HG03108 (cell line): ENCODE measurements at regions not wholly inside any gene's neighbourhood (a gene's known extent, or its start where the extent isn't known, plus 50 kb on each side); places are given as distances from the start of the nearest gene placed in this dataset.
"Not testable (repeated sequence)": the region's sequence is repeated elsewhere in the genome, so short reads cannot be mapped to it uniquely, and the experiment has no call there.

Experiments used
- ATAC-seq: cut with Tn5 transposase; IDR thresholded peaks from one replicate; pipeline ENCODE4 v1.9.1; 2021; ENCODE audit warnings: moderate library complexity; ENCODE audit not compliant: unreplicated experiment

- no peak for ATAC-seq
These were observed 267.1 kb upstream of the ASIC2 start for GRCh38 chr17:33560165-33560564.

GRCh38 chr17:33560871-33561270 lies 267.8 kb upstream of the ASIC2 start:
- no peak for ATAC-seq

- no peak for ATAC-seq
These were observed 268.7 kb upstream of the ASIC2 start for GRCh38 chr17:33561569-33562334.

DNA sequence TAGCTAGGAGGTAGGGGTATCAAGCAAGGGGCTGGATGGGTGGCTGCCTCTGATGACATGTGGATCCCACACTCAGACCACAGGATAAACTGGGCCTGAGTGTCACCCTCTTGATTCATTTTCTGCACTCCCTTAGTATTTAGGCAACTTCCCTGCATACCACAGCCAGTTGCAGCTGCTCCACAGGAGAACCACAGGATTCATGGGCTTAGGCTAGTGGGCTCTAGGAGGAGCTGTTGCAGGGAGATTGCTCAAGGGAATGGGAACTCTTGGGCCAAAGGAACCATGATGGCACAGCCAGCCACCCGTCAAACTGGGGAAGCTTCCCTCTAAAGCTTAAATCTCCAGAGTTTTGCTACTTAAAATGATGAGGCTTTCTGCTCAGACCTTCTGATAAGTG lies 269.7 kb upstream of the ASIC2 start:
- ATAC-seq = no peak

GRCh38 chr17:33564146-33564545 lies 271.1 kb upstream of the ASIC2 start:
- ATAC-seq = no peak

DNA sequence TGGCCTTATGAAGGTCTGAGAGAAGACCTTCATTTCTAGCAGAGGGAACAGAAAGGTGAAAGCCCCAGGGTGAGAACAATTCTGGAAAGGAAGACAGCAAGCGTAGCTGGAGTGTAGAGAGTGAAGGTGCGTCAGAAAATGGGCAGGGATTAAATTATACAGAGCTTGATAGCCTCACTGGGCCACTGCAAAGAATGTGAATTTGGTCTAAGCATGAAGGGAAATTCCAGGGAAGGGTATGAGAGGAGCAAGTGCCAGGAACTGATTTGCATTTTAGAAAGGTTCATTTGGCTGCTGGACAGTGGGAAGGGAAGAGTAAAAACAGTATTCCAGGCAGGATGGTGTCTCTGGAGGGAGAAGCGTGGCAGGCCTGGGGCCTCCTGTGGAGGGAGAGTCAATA lies 274.1 kb upstream of the ASIC2 start:
- no peak for ATAC-seq

GRCh38 chr17:33572615-33573014 lies 279.5 kb upstream of the ASIC2 start:
- no peak for ATAC-seq

DNA sequence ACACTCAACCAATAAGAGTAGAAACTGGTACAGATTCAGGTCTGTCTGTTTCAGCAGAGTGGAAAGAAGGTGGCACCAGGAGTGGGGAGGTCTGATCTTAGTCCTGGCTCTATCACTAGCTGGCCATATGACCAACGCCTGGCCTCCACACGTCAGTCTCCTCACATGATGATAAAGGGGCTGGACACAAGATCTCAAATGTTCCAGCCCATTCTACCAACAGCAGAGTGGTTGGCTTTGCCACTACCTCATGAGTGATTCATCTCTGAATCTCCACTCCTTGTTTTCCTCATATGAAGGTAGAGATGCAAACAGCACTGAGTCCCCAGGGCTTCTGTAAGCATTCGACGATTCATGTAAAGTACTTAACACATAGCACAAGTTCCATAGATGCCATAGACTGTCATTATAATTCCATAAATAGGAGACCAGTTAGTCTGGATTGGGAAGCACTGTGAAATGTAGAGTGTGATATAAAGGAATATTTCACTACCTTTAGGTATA lies 281.9 kb upstream of the ASIC2 start:
- no peak for ATAC-seq

DNA sequence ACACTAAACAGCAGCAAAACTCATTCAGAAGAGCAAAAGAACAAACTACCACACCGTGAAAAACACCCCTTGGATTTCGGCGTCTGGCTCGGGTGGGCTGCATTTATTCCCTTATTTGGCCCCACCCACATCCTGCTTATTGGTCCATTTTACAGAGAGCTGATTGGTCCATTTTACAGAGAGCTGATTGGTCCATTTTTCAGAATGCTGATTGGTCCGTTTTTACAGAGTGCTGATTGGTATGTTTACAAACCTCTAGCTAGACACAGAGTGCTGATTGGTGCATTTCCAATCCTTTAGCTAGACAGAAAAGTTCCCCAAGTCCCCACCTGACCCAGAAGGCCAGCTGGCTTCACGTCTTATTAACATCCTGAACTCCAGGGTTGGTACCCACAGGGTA lies 286.6 kb upstream of the ASIC2 start:
- not testable (repeated sequence) for ATAC-seq

DNA sequence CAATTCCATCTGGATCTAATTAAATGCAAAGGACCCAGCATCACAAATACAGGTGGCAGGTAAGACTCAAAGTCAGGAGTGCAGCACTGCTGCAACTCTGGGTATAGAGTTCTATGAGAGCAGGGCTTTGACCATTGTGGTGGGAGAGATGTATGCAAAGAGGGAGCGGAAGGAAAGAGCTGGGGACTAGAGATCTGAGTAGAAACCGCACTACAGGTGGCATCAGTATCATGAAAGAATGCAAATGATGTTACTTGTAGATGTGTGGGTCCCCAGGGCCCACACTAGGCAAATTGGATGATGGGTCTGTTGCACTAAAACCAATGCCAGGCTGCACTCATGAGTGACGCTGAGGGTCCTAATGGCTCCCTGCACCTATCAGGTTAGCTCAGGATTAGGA lies 287.1 kb upstream of the ASIC2 start:
- no peak for ATAC-seq

DNA sequence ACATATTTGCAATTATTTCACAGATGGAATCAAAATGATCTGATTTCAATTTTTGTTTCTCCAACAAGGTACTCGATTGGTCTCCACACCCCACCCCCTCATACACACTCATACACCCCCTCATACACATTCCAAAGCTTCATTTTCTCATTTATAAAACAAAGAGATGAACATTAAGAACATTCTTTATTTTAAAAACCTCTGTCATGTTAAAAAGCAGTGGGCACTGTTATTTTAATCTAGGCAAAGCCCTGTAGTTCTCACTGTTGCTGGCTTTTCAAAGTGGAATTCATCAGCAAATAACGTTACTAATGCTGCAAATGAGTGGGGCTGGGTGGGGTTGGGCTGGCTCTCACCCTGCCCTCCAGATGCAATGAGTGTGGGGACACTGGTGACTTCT lies 289.6 kb upstream of the ASIC2 start:
- ATAC-seq = no peak

DNA sequence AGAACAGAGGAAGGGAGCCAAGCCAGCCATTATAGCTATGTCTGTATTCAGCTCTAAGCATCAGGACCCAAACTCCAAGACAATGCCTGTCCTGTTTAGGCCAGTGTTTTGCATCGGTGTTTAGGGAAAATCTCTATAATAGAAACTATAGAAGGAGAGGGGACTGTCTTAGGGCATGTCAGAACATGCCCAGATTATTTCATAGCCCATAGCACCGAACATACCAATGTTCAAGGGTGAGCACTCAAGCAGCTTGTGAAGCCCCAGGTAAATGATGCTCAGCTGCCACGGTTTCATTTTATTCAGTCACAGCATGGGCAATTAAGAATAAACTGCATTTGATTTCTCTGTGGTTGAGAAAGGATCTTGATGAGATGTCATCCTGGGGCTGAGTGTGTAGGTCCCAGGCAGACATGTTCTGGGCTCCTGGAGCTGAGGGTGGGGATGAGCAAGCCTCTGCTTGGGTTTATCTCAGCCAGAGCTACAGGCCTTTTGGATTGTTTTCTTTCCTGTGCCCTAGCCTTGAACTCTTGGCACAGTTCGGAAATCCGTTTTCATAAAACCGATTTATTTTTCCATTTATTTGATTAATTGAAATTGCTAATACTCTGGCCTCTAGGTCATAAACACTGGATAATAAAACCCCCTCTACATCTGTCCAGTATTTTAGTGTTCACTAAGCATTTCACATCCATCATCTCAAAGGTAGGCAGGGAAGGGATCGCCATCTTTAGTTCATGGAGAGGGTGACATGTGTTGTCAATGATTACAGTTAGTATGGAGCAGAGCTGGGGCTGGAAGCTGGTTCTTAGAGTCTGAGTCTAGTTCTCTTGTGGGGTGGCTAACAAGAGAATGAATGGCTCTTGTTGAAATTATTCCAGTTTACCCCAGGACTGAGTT lies 290.7 kb upstream of the ASIC2 start:
- no peak for ATAC-seq

DNA sequence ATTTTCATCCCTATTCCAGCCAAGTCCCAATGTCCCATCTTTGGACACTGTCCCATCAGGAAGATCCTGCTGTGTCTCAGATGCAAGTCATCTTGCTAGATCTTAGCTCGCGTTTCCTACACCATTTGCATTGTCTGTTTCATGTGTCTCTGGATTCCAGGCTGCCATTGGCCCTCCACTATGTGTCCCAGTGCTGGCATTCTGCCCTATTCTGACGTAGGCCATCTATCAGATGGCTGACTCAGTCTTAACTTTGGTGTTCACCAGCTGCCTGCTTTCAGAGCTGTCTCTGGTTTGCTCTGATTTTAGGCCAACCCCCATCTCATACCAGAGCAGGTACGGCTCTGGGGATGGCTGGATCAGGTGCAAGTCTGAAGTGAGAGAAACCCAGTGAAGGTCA lies 300.9 kb upstream of the ASIC2 start:
- no peak for ATAC-seq

- no peak for ATAC-seq
These were observed 302.7 kb upstream of the ASIC2 start for GRCh38 chr17:33595828-33596227.

GRCh38 chr17:33596899-33597298 lies 303.8 kb upstream of the ASIC2 start:
- no peak for ATAC-seq

DNA sequence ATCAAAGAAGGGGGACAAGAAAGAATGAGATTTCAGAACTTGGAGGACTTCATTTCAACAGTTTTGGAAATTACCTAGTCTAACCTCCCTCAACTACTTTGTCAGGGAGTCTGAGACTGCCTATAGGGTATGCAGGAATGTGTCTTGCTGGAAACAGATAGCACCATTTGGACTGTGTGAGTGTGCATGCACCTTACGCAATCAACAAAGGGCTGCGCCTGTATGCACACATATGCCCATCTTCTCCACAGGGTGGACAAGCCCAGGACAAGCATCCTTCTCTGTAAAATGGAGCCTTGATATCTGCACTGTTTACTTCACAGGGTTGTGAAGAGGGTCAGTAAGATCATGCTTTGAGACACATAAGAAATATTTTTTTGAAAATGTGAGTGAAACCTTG lies 305.7 kb upstream of the ASIC2 start:
- no peak for ATAC-seq

GRCh38 chr17:33602981-33603380 lies 309.9 kb upstream of the ASIC2 start:
- no peak for ATAC-seq

GRCh38 chr17:33603789-33604188 lies 310.7 kb upstream of the ASIC2 start:
- no peak for ATAC-seq

DNA sequence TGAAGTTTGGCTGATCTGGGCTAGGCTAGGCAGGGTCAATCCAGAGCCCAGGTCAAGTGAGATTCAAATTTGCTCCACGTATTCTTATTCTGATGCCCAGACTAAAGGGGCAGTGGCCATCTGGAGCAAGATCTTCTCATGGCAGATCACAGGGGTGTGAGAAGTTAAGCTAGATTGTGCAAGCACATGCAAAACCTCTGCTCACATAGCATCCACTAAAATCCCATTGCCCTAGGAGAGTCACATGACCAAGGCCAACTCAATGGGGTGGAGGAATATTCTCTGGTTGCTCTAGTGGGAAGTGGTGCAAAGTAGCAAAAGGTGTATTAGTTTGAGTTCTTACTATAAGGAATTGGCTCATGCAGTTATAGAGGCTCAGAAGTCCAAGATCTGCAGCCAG lies 318.4 kb upstream of the ASIC2 start:
- no peak for ATAC-seq

DNA sequence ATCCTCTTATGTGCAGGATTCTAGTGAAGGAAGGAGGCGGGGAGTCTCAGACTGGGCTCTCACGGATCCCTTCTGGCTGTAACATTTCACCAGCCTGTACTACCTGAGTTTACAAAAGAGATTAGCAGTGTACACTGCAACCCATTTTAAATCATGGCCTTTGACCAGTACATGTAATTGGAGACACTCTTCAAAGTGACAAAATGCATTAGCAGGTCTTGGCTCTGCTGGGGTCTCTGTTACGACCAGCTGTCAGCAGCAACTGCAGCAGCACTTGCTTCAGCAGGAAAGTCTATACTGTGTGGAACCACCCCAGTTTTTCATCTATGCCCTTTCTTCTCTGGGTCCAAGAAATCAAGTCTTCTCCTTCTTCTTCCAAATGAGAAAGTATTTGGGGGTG lies 322.8 kb upstream of the ASIC2 start:
- ATAC-seq = no peak

DNA sequence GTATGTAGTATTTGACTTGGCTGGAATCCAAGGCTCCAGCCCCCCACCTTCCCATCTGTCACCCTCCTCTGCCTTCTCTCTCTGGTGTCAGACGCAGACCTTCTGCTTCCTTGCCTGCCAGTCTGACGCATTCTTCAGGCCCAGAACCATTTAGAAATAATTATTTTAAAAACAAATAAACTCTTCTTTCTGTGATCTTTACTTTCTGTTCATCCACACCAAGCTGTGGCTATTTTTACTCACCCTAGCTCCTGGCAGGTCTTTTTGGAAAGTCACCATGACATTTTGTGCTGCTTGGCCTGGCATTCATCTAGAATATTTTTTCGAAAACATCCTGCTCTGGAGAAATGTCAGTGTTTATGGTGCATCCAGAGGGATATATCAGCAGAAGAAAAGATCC lies 330.7 kb upstream of the ASIC2 start:
- ATAC-seq = no peak
